K562 (cell line): ENCODE measurements at regions not wholly inside any gene's neighbourhood (a gene's known extent, or its start where the extent isn't known, plus 50 kb on each side); places are given as distances from the start of the nearest gene placed in this dataset.

Experiments
- ATAC-seq: fragments of 200-7000 bp; cut with Tn5 transposase; 3 replicates; pipeline ENCODE4 v1.9.1; 2020; ENCODE audit warnings: moderate library complexity
- BruUV-seq: library from RNA; stranded (reverse); fragments of 400-500 nt; replicated peaks from 2 replicates; lab custom pipeline; 2021; lab: Mats Ljungman, UMichigan
- CTCF ChIA-PET: fragments of 300-600 bp; formaldehyde crosslinking; extraction: SDS; loops from one replicate; lab custom pipeline; 2021; ENCODE audit warnings: low intra/inter-chr PET ratio; lab: Yijun Ruan, JAX
- POLR2A ChIA-PET: fragments of 300-600, 350-650 bp; sonication (Branson Sonifier 250); formaldehyde crosslinking; extraction: SDS; loops from one replicate; lab custom pipeline; 2021; ENCODE audit warnings: antibody characterized with exemption, inconsistent platforms; lab: Yijun Ruan, JAX
- DNase-seq, 4 experiments: peaks; one replicate each; pipeline versions ENCODE4 v3.0.0 to v3.0.0-alpha.2; 2011 to 2018; ENCODE audit warnings: low spot score in 3 of 4, mixed read lengths in 3 of 4; ENCODE audit errors: extremely low read depth in 1 of 4
- FAIRE-seq: peaks from 2 replicates; lab custom pipeline; 2011; peaks lifted over from hg19 to GRCh38; lab: Jason Lieb, UNC
- H2AFZ ChIP-seq: 2 replicates; pipeline ENCODE4 v1.6.0; 2011; ENCODE audit warnings: low read depth, low read length, control low read depth, inconsistent platforms
- H3K27ac ChIP-seq: fragments of 200-600 bp; 3 replicates; pipeline ENCODE4 v1.8.0; 2011; ENCODE audit warnings: low read depth, mild to moderate bottlenecking, control low read depth, inconsistent platforms, low read length, moderate library complexity, mixed read lengths; ENCODE audit errors: extremely low read depth
- H3K27me3 ChIP-seq, 2 experiments: fragments of 300-600 bp in 1 of 2; 2 replicates in 1 of 2; 3 replicates in 1 of 2; pipeline versions ENCODE4 v1.6.0 to v1.8.0; 2011; ENCODE audit warnings: inconsistent platforms in 2 of 2, low read length in 2 of 2, mild to moderate bottlenecking in 1 of 2, mixed read lengths in 1 of 2, moderate library complexity in 1 of 2; ENCODE audit not compliant: control insufficient read depth in 2 of 2, insufficient read depth in 2 of 2
- H3K36me3 ChIP-seq: fragments of 300-600 bp; 3 replicates; pipeline ENCODE4 v1.8.0; 2011; ENCODE audit warnings: mild to moderate bottlenecking, low read length, inconsistent platforms; ENCODE audit not compliant: control insufficient read depth, insufficient read depth
- H3K4me1 ChIP-seq, 2 experiments: fragments of 200-600 bp in 1 of 2; replicated peaks in 1 of 2; 2 replicates in 1 of 2; 3 replicates in 1 of 2; pipeline versions ENCODE4 v1.5.1 to v1.8.0; 2011; ENCODE audit warnings: inconsistent platforms in 2 of 2, low read length in 2 of 2, mild to moderate bottlenecking in 1 of 2, mixed read lengths in 1 of 2, moderate library complexity in 1 of 2; ENCODE audit not compliant: control insufficient read depth in 2 of 2, insufficient read depth in 2 of 2
- H3K4me2 ChIP-seq: 2 replicates; pipeline ENCODE4 v1.6.1; 2011; ENCODE audit warnings: low read length, control low read depth, inconsistent platforms, mixed read lengths; ENCODE audit not compliant: insufficient read depth
- H3K4me3 ChIP-seq: fragments of 200-600 bp; sonication (generic), shearing (Covaris generic); 2 replicates; pipeline ENCODE4 v1.5.1; 2016; ENCODE audit warnings: control low read depth, inconsistent platforms
- H3K79me2 ChIP-seq: fragments of 200-600 bp; 3 replicates; pipeline ENCODE4 v1.8.0; 2011; ENCODE audit warnings: low read length, inconsistent platforms; ENCODE audit not compliant: control insufficient read depth, insufficient read depth
- H3K9ac ChIP-seq, 2 experiments: 2 replicates each; pipeline versions ENCODE4 v1.6.0 to v1.6.1; 2011; ENCODE audit warnings: low read depth in 2 of 2, low read length in 2 of 2, control low read depth in 1 of 2, inconsistent platforms in 1 of 2, mild to moderate bottlenecking in 1 of 2, mixed read lengths in 1 of 2; ENCODE audit not compliant: insufficient read depth in 1 of 2
- H3K9me1 ChIP-seq: one replicate; pipeline ENCODE4 v1.6.0; 2011; ENCODE audit warnings: inconsistent platforms, mild to moderate bottlenecking, low read length, moderate library complexity; ENCODE audit not compliant: control insufficient read depth, insufficient read depth
- H3K9me3 ChIP-seq: replicated peaks from 2 replicates; pipeline ENCODE4 v1.5.1; 2011; ENCODE audit warnings: low read depth, low read length, inconsistent platforms; ENCODE audit not compliant: control insufficient read depth, insufficient read depth
- H4K20me1 ChIP-seq: replicated peaks from 2 replicates; pipeline ENCODE4 v1.6.1; 2011; ENCODE audit warnings: low read length, inconsistent platforms, mixed read lengths; ENCODE audit not compliant: control insufficient read depth, insufficient read depth
- FOXO4 ChIP-seq: fragments of 450-650 bp; formaldehyde crosslinking; IDR thresholded peaks from 2 replicates; pipeline ENCODE4 v1.4.0; 2020; ENCODE audit warnings: mild to moderate bottlenecking, moderate library complexity
- HEY1 ChIP-seq: fragments of 250-450 bp; sonication (Bioruptor Pico); IDR thresholded peaks from 2 replicates; pipeline ENCODE4 v1.5.0; 2020; ENCODE audit warnings: mild to moderate bottlenecking, moderate library complexity, borderline replicate concordance
- NELFE ChIP-seq: IDR thresholded peaks from 2 replicates; pipeline ENCODE4 v1.6.1; 2011; ENCODE audit warnings: mild to moderate bottlenecking; ENCODE audit not compliant: insufficient read depth, insufficient read length
- NFE2 ChIP-seq: IDR thresholded peaks from 2 replicates; pipeline ENCODE4 v1.6.1; 2014; ENCODE audit warnings: antibody characterized with exemption, low read depth
- PHB2 ChIP-seq: fragments of 450-650 bp; IDR thresholded peaks from 2 replicates; pipeline ENCODE4 v1.6.1; 2017; ENCODE audit warnings: low read depth
- WGBS: fragments of 100-300 bp; shearing (Covaris generic); methylation state at CpG from one replicate; pipeline ENCODE4 v1.1.6; 2016; ENCODE audit warnings: low coverage, mixed read lengths; ENCODE audit not compliant: insufficient coverage; ENCODE audit errors: missing lambda C conversion rate; 5-methylcytosine and 5-hydroxymethylcytosine counted together
- in situ Hi-C: fragments of 300-500 bp; cut with MboI; formaldehyde crosslinking; loops from 4 replicates; pipeline ENCODE4 v1.15.0; 2018; ENCODE audit warnings: inconsistent platforms, mixed read lengths
- intact Hi-C: fragments of 100-400 bp; cut with micrococcal nuclease; formaldehyde crosslinking; loops from 2 replicates; pipeline ENCODE4 v1.14.2; 2022
- TF ChIP-seq, protein P1 (sequence below), 2 experiments: fragments of 450-650 bp; IDR thresholded peaks; 2 replicates each; pipeline ENCODE4 v1.6.1; 2018; ENCODE audit warnings: mild to moderate bottlenecking in 2 of 2, low read depth in 1 of 2; ENCODE audit not compliant: partially characterized antibody in 2 of 2

DNA sequence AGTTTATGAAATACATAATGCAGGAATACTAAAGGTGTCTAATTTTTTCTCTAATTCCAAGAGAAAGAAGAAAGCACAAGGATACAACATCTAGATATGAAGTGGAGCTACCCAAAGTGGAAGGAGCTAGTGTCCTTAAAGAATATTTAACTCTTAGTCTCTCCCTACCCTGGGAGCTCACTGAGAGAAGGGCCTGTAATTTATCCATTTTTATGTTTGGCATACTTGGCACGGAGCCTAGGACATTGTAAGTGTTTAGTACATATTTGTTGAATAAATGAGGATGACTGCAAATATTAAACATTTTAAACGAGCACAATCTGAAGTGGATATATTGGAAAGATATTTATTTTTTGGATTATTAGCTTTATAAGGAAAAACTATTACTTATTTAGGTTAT, 674.8 kb downstream of the IQCM start (continued):
- no peak for TF ChIP-seq PHB2
- no peak for TF ChIP-seq HEY1
- no peak for TF ChIP-seq NFE2
- TF ChIP-seq FOXO4 (CRISPR knock-in tag): no peak
- TF ChIP-seq NELFE: no peak

- H3K9me3 ChIP-seq: no peaks in the 10 kb centered on the region
- intact Hi-C loops: no loop called here
- no peaks in the 10 kb centered on the region for H3K4me1 ChIP-seq
- no peaks in the 10 kb centered on the region for H3K36me3 ChIP-seq
- WGBS: 0% methylated on average over 3 of the region's 3 CpGs
- ChIA-PET POLR2A (no interaction called here), CTCF (no interaction called here)
- no peaks in the 10 kb centered on the region for H4K20me1 ChIP-seq
- H3K9me1 ChIP-seq: no peaks in the 10 kb centered on the region
- H3K9ac ChIP-seq: no peak overlapping the region
- no peak overlapping the region for H3K4me2 ChIP-seq
- ATAC-seq (no peak), DNase-seq (no peak), FAIRE-seq (no peak)
- no peaks in the 10 kb centered on the region for H3K79me2 ChIP-seq
- no peak overlapping the region for H3K4me3 ChIP-seq
- no peak overlapping the region for H3K27ac ChIP-seq
- no peak overlapping the region for H2AFZ ChIP-seq
- H3K27me3 ChIP-seq: no peaks in the 10 kb centered on the region
- in situ Hi-C loops: no loop called here
- no TSS peak for BruUV-seq
- TF ChIP-seq, protein P1, sequence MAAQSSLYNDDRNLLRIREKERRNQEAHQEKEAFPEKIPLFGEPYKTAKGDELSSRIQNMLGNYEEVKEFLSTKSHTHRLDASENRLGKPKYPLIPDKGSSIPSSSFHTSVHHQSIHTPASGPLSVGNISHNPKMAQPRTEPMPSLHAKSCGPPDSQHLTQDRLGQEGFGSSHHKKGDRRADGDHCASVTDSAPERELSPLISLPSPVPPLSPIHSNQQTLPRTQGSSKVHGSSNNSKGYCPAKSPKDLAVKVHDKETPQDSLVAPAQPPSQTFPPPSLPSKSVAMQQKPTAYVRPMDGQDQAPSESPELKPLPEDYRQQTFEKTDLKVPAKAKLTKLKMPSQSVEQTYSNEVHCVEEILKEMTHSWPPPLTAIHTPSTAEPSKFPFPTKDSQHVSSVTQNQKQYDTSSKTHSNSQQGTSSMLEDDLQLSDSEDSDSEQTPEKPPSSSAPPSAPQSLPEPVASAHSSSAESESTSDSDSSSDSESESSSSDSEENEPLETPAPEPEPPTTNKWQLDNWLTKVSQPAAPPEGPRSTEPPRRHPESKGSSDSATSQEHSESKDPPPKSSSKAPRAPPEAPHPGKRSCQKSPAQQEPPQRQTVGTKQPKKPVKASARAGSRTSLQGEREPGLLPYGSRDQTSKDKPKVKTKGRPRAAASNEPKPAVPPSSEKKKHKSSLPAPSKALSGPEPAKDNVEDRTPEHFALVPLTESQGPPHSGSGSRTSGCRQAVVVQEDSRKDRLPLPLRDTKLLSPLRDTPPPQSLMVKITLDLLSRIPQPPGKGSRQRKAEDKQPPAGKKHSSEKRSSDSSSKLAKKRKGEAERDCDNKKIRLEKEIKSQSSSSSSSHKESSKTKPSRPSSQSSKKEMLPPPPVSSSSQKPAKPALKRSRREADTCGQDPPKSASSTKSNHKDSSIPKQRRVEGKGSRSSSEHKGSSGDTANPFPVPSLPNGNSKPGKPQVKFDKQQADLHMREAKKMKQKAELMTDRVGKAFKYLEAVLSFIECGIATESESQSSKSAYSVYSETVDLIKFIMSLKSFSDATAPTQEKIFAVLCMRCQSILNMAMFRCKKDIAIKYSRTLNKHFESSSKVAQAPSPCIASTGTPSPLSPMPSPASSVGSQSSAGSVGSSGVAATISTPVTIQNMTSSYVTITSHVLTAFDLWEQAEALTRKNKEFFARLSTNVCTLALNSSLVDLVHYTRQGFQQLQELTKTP (IDR thresholded peaks at IDR 0.05; ENCODE audit: low read depth in 1 of 2, partially characterized antibody in 2 of 2): no peak
These were observed 678.6 kb downstream of the IQCM start for GRCh38 chr4:149136951-149137620.
